Stomach (tissue), 8 donors: ENCODE measurements at regions not wholly inside any gene's neighbourhood (a gene's known extent, or its start where the extent isn't known, plus 50 kb on each side); places are given as distances from the start of the nearest gene placed in this dataset.
A peak's percentile ranks its signal among the peaks of the same experiment; 100 is the strongest.

Experiments used
- DNase-seq, 2 donors: peaks; one replicate each; pipeline versions ENCODE4 v3.0.0 to v3.0.0-alpha.2; 2013 to 2019
- H3K27ac ChIP-seq, 5 donors: fragments of 200-600 bp in 4 of 5; sonication (generic) in 4 of 5; one replicate each; pipeline ENCODE4 v1.5.1; 2013 to 2019; ENCODE audit warnings: mild to moderate bottlenecking in 1 of 5, moderate library complexity in 1 of 5
- H3K27me3 ChIP-seq, 3 donors: fragments of 200-600 bp; sonication (generic); one replicate each; pipeline ENCODE4 v1.5.1; 2017 to 2019; ENCODE audit warnings: mixed run types in 1 of 3
- H3K36me3 ChIP-seq, 4 donors: fragments of 200-600 bp; sonication (generic); 1 replicate in 3 of 4; 2 replicates in 1 of 4; pipeline ENCODE4 v1.5.1; 2016 to 2019
- H3K4me1 ChIP-seq, 4 donors: fragments of 200-600 bp; sonication (generic); one replicate each; pipeline ENCODE4 v1.5.1; 2016 to 2019
- H3K4me3 ChIP-seq, 4 donors: fragments of 200-600 bp; sonication (generic) in 3 of 4; one replicate each; pipeline ENCODE4 v1.5.1; 2016 to 2019; ENCODE audit warnings: mild to moderate bottlenecking in 1 of 4
- H3K9me3 ChIP-seq, 4 donors: fragments of 200-600 bp; sonication (generic); one replicate each; pipeline ENCODE4 v1.5.1; 2016 to 2019
- EP300 ChIP-seq: sonication (generic); formaldehyde crosslinking; IDR thresholded peaks from one replicate; pipeline ENCODE4 v1.6.1; 2017; ENCODE audit warnings: antibody characterized with exemption
- POLR2A ChIP-seq, 4 donors: fragments of 450-650 bp; IDR thresholded peaks; one replicate each; pipeline ENCODE4 v1.6.1; 2016; ENCODE audit warnings: antibody characterized with exemption in 4 of 4, control low read depth in 2 of 4, mild to moderate bottlenecking in 1 of 4, moderate library complexity in 1 of 4
- POLR2AphosphoS5 ChIP-seq, 3 donors: sonication (generic); formaldehyde crosslinking; IDR thresholded peaks; one replicate each; pipeline ENCODE4 v1.6.1; 2016; ENCODE audit warnings: antibody characterized with exemption in 3 of 3
- WGBS, 5 donors: extraction: QIAGEN DNeasy Blood & Tissue Kit in 3 of 5; methylation state at CpG; one replicate each; pipeline versions ENCODE4 v1.1.5 to v1.1.7; 2013 to 2018; 5-methylcytosine and 5-hydroxymethylcytosine counted together
- intact Hi-C: fragments of 100-400 bp; cut with DNase I; formaldehyde crosslinking; loops from one replicate; pipeline ENCODE4 v1.15.1; 2023; ENCODE audit warnings: low total_unique reads
- TF ChIP-seq, protein P1 (sequence below), 7 experiments: fragments of 450-650 bp in 4 of 7; fragments of 200-600 bp in 3 of 7; sonication (generic) in 3 of 7; IDR thresholded peaks; one replicate each; pipeline ENCODE4 v1.5.1; 2016 to 2019; ENCODE audit warnings: antibody characterized with exemption in 7 of 7, control low read depth in 2 of 7, mild to moderate bottlenecking in 1 of 7
- donor health status: healthy with polysubstance abuse.
- donor health status: Bipolar disorder and iron deficiency.
- donor health status: healthy.

DNA sequence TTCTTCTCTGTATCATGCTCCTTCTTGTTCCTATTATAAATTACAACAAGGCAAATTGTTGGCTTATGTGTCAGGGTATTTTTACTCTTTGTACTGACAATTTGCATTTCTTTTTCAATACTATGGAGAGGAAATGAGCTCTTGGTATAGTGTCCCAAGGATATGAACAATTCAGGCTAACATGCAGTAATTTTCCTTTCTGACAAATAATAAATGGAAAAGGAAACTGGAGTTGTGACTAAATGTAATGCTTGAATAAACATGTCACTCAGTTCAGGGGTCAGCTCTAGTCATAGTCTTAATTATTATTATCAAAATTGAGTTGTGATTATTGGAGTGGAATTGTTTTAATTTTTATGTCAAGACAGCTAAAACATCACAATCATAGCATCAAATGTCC lies 256.0 kb upstream of the ZPLD1 start:
- H3K36me3 ChIP-seq: no peaks in the 10 kb centered on the region
- no peaks in the 10 kb centered on the region for H3K27me3 ChIP-seq
- H3K4me1 ChIP-seq: peaks cover 22 to 65% (median 45%) of the 10 kb centered on the region in 4 donors
- intact Hi-C loops: no loop called here
- no peak overlapping the region for H3K4me3 ChIP-seq
- H3K27ac ChIP-seq: peak overlapping the region in 4 of 5 donors; percentile 15 to 76 (median 70)
- TF ChIP-seq POLR2A (IDR thresholded peaks at IDR 0.05) (no peak), POLR2AphosphoS5 (IDR thresholded peaks at IDR 0.05) (no peak), EP300 (no peak)
- TF ChIP-seq, protein P1, sequence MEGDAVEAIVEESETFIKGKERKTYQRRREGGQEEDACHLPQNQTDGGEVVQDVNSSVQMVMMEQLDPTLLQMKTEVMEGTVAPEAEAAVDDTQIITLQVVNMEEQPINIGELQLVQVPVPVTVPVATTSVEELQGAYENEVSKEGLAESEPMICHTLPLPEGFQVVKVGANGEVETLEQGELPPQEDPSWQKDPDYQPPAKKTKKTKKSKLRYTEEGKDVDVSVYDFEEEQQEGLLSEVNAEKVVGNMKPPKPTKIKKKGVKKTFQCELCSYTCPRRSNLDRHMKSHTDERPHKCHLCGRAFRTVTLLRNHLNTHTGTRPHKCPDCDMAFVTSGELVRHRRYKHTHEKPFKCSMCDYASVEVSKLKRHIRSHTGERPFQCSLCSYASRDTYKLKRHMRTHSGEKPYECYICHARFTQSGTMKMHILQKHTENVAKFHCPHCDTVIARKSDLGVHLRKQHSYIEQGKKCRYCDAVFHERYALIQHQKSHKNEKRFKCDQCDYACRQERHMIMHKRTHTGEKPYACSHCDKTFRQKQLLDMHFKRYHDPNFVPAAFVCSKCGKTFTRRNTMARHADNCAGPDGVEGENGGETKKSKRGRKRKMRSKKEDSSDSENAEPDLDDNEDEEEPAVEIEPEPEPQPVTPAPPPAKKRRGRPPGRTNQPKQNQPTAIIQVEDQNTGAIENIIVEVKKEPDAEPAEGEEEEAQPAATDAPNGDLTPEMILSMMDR (IDR thresholded peaks at IDR 0.05): no peak
- H3K9me3 ChIP-seq: no peaks in the 10 kb centered on the region
- DNase-seq: no peak

DNA sequence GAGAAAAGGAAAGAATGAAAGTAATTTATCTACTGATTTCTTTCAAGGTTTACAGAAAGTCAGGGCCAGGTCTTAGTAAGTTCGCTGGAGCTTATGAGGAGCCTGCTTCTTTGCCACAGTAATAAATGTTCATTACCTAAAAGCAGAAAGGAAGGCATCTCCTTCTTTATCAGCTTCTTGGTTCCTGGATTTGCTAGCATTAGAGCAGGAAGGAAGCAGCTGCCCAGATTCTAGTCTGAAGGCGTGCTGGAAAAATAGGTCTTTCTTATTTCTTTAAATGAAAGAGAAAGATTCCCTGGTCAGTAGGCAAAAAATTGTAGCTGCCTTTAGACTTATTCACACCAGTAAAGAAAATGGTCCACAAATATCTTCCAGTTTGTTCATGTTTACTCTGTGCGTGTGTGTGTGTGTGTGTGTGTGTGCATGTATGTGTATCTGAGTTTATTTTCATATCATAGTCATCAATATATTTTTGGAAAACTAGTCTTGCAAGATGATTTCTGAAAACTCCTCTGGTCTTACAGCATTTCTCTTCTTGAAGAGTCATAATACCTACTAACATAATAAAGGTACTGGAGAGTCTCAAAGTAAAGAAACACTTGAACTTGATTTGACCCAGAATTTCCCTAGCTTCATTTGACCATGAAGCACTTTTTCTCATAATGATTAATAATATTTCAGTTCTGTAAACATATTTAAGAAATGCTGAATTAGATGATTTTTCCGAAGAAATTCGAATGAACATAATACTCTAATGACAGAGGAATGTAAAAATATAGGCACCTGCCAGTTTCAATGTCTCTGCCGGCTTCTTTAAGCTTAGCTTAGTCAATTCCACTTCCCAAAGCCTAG lies 255.3 kb upstream of the ZPLD1 start:
- peak in 1 of 2 donors; percentile 23 for DNase-seq
- TF ChIP-seq POLR2A (IDR thresholded peaks at IDR 0.05): no peak
- TF ChIP-seq POLR2AphosphoS5 (IDR thresholded peaks at IDR 0.05): no peak
- no peak for TF ChIP-seq EP300
- TF ChIP-seq, protein P1 (IDR thresholded peaks at IDR 0.05): no peak
- no peaks in the 10 kb centered on the region for H3K27me3 ChIP-seq

DNA sequence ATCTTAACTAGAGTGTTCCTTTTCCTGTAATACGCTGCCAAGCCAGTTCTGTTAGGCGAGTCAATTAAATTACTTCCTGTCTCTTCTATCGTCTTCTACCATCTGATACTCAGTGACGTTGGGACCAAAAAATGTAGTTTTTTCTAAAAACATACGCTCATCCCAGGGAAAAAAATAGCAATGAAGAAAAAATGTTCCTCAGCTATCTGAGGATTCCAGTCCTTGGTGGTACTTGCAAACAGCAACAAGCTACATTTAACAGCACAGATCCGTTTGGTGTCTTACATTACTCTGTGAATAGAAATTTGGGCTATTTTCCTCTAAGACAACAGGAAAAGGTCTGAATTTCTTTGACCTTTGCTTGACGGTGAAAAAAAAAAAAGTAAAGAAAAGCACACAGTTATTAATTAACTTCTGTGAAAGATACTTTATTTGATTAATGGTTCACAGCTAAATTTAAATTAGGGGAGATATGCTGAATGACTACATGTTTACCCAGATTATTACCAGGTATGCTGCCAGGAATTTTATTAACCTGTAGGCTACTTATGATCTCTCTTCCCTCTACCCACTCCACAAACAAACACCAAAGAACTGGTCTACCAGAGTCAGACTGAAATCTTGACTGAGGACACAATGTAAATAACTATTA lies 254.4 kb upstream of the ZPLD1 start:
- TF ChIP-seq EP300 (no peak), POLR2A (IDR thresholded peaks at IDR 0.05) (no peak), POLR2AphosphoS5 (IDR thresholded peaks at IDR 0.05) (peak in 1 of 3 donors; percentile 21)
- TF ChIP-seq, protein P1 (IDR thresholded peaks at IDR 0.05): no peak
- H3K27me3 ChIP-seq: no peaks in the 10 kb centered on the region
- intact Hi-C loops: no loop called here
- no peak overlapping the region for H3K4me3 ChIP-seq
- peak overlapping the region in 4 of 5 donors; percentile 15 to 76 (median 70) for H3K27ac ChIP-seq
- H3K4me1 ChIP-seq: peaks cover 22 to 55% (median 41%) of the 10 kb centered on the region in 4 donors
- DNase-seq: peak in 1 of 2 donors; percentile 77
- no peaks in the 10 kb centered on the region for H3K36me3 ChIP-seq
- WGBS, 5 donors: 10 to 30% (median 15%) methylated on average over 7 of the region's 7 CpGs
- no peaks in the 10 kb centered on the region for H3K9me3 ChIP-seq

More for the DNA sequence above, 255.3 kb upstream of the ZPLD1 start:
- H3K4me3 ChIP-seq: no peak overlapping the region
- no peaks in the 10 kb centered on the region for H3K9me3 ChIP-seq
- H3K36me3 ChIP-seq: no peaks in the 10 kb centered on the region
- intact Hi-C loops: no loop called here
- H3K27ac ChIP-seq: peak overlapping the region in 4 of 5 donors; percentile 15 to 76 (median 70)
- H3K4me1 ChIP-seq: peaks cover 22 to 61% (median 44%) of the 10 kb centered on the region in 4 donors
- WGBS, 5 donors: 26 to 34% (median 29%) methylated on average over 6 of the region's 6 CpGs

DNA sequence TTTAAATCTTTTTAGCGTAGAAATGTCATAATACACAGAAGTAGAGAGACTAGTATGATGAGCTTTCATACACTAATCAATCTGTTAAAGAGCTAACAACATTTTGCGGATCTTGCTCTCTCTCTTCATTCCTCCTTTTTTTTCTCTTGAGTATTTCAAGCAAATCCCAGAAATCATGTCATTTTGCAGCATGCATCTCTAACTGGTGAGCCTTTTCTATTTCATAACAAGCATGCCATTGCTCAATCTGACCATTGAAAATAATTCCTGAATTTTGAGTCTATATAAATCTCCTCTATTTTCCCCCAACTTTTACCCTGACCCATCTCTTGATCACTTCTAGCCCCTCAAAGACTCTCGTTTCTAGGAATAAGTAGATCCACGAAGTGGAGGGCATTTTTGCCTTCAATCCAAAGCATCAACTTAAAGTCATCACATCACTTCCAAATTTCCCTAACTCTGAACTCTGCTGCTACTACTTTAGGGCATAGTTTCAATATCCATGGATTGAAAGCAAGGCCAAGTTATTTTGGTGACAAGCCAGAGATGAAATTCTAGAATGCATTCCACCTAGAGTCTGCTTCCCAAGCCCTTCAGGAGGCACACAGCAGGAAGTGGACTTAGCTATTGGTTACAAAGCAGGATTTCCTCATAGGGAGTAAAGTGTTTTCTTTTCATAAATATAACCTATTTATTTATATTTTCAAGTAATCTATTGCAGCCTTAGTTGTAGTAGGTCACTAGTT lies 253.5 kb upstream of the ZPLD1 start:
- DNase-seq: peak in 1 of 2 donors; percentile 53
- no peak overlapping the region for H3K4me3 ChIP-seq
- H3K27me3 ChIP-seq: no peaks in the 10 kb centered on the region
- TF ChIP-seq EP300 (no peak), POLR2AphosphoS5 (IDR thresholded peaks at IDR 0.05) (peak in 1 of 3 donors; percentile 9)
- peaks cover 22 to 55% (median 41%) of the 10 kb centered on the region in 4 donors for H3K4me1 ChIP-seq
- peak overlapping the region; percentile 15 to 76 (median 70) for H3K27ac ChIP-seq
- H3K9me3 ChIP-seq: no peaks in the 10 kb centered on the region
- WGBS, 5 donors: 60 to 71% (median 65%) methylated on average over 4 of the region's 4 CpGs
- intact Hi-C loops: no loop called here
- H3K36me3 ChIP-seq: no peaks in the 10 kb centered on the region
